ENCODE measurements at regions not wholly inside any gene's neighbourhood (a gene's known extent, or its start where the extent isn't known, plus 50 kb on each side); places are given as distances from the start of the nearest gene placed in this dataset.

GRCh38 chr5:30413540-30413939 lies 779.9 kb upstream of the CDH6 start:
- H3K4me3 ChIP-seq (ENCODE audit: low read depth, low read length): no peak overlapping the region
- TF ChIP-seq MAX (IDR thresholded peaks at IDR 0.05; ENCODE audit: low read depth, low read length): no peak
- TF ChIP-seq CTCF (IDR thresholded peaks at IDR 0.05; ENCODE audit: low read depth, low read length): no peak
- no peak for TF ChIP-seq POLR2A (IDR thresholded peaks at IDR 0.05; ENCODE audit: extremely low read depth, insufficient read length)
- TF ChIP-seq MYC (IDR thresholded peaks at IDR 0.05; ENCODE audit: low read depth, low read length): no peak
- no peak for DNase-seq (ENCODE audit: low read depth)

GRCh38 chr5:30405821-30406220 lies 787.7 kb upstream of the CDH6 start:
- H3K4me3 ChIP-seq (ENCODE audit: low read depth, low read length): no peak overlapping the region
- no peak for DNase-seq (ENCODE audit: low read depth)
- TF ChIP-seq CTCF (IDR thresholded peaks at IDR 0.05; ENCODE audit: low read depth, low read length): no peak

- DNase-seq (ENCODE audit: low read depth): peak; percentile 52
- peak; percentile 47 for TF ChIP-seq CTCF (IDR thresholded peaks at IDR 0.05; ENCODE audit: low read depth, low read length)
- no peak for TF ChIP-seq MYC (IDR thresholded peaks at IDR 0.05; ENCODE audit: low read depth, low read length)
- H3K4me3 ChIP-seq (ENCODE audit: low read depth, low read length): no peak overlapping the region
Measured at GRCh38 chr5:30401479-30402058, 791.9 kb upstream of the CDH6 start.

DNA sequence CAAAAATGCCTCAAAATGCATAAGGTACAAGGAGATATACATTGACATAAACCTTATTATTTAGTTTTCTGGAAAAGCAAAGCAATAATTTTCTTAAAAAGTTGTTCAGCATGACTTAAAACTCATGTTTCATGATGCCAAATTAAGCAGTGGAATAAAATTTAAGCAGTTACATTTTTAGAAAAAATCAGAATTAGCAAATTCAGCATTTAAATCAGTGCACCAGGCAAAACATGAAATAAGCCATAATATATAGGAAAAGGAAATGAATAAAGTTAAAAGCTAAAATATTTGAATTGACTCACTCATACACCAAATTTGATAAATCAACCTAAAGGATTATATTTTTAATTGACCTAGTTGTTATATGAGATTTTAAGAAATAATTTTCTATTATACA lies 795.1 kb upstream of the CDH6 start:
- TF ChIP-seq CTCF (IDR thresholded peaks at IDR 0.05; ENCODE audit: low read depth, low read length): no peak
- no peak for TF ChIP-seq MYC (IDR thresholded peaks at IDR 0.05; ENCODE audit: low read depth, low read length)
- TF ChIP-seq POLR2A (IDR thresholded peaks at IDR 0.05; ENCODE audit: extremely low read depth, insufficient read length): no peak
- TF ChIP-seq MAX (IDR thresholded peaks at IDR 0.05; ENCODE audit: low read depth, low read length): no peak
- no peak overlapping the region for H3K4me3 ChIP-seq (ENCODE audit: low read depth, low read length)
- DNase-seq (ENCODE audit: low read depth): no peak

DNA sequence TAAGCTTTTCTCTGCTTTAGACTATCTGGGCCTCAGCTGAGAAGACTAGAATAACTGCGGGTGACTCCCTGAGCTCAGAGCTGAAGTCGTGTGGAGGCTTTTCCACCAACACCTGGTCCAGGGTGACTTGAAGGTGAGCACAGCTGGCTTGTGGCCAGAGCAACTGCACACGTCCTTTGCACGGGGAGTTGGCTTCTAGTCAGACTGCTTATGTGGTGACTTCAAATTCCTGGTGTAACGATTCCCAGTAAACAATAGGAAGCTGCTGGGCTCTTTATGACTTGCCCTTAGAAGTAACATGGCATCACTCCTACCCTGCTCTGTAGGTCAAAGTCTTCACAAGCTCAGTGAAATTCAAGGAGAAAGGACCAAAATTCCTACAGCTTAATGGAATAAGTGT lies 800.6 kb upstream of the CDH6 start:
- TF ChIP-seq CTCF (IDR thresholded peaks at IDR 0.05; ENCODE audit: low read depth, low read length) (no peak), MYC (IDR thresholded peaks at IDR 0.05; ENCODE audit: low read depth, low read length) (no peak), POLR2A (IDR thresholded peaks at IDR 0.05; ENCODE audit: extremely low read depth, insufficient read length) (no peak), MAX (IDR thresholded peaks at IDR 0.05; ENCODE audit: low read depth, low read length) (no peak)
- no peak for DNase-seq (ENCODE audit: low read depth)

DNA sequence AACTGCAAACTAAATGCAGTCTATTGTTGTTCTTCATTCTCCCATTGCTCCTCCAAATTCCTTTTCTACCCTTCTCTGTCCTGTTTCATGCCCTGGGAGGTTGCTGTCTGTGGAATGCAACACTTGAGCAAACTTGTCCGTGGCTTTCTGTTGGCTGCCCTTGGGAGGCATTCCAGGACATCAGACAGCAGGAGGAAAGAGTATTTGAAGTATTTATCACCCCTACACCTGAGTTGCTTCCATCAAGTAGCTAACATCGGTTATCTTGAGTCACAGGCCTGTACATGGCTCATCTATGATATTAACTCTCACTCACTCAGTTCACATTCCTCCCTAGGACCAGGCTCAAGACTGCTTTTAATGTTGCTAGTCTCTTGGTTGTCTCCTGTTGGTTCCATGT lies 803.4 kb upstream of the CDH6 start:
- DNase-seq (ENCODE audit: low read depth): no peak
- H3K4me3 ChIP-seq (ENCODE audit: low read depth, low read length): no peak overlapping the region
- TF ChIP-seq CTCF (IDR thresholded peaks at IDR 0.05; ENCODE audit: low read depth, low read length): no peak
- no peak for TF ChIP-seq MAX (IDR thresholded peaks at IDR 0.05; ENCODE audit: low read depth, low read length)
- no peak for TF ChIP-seq MYC (IDR thresholded peaks at IDR 0.05; ENCODE audit: low read depth, low read length)
- no peak for TF ChIP-seq POLR2A (IDR thresholded peaks at IDR 0.05; ENCODE audit: extremely low read depth, insufficient read length)

More for the DNA sequence above, 800.6 kb upstream of the CDH6 start:
- H3K4me3 ChIP-seq (ENCODE audit: low read depth, low read length): no peak overlapping the region
